Posterior vena cava (tissue), 2 donors: ENCODE measurements at regions not wholly inside any gene's neighbourhood (a gene's known extent, or its start where the extent isn't known, plus 50 kb on each side); places are given as distances from the start of the nearest gene placed in this dataset.
"Not testable (repeated sequence)": the region's sequence is repeated elsewhere in the genome, so short reads cannot be mapped to it uniquely, and the experiment has no call there.

Experiments
- DNase-seq: peaks from one replicate; pipeline ENCODE4 v3.0.0-alpha.2; 2020; ENCODE audit warnings: low spot score
- intact Hi-C, 2 donors: fragments of 100-400 bp; cut with DNase I; formaldehyde crosslinking; loops; one replicate each; pipeline versions ENCODE4 v1.14.1 to v1.14.2; 2022 to 2023
- donor health status: DM: yes; HTN: yes; CAD: no.
- donor health status: DM: yes; HTN: yes; CAD: no.

- DNase-seq = no peak
- intact Hi-C loops = loop anchor here in 1 of 2 donors (5.0 kb wide), 1 partner anchor 1295 kb away; no protein-coding TSS in a partner anchor
Measured at GRCh38 chr7:131152766-131153165, 174.9 kb upstream of the MKLN1 start.

GRCh38 chr7:131154380-131154779 is 173.3 kb upstream of the MKLN1 start:
- intact Hi-C loops = loop anchor here in 1 of 2 donors (5.0 kb wide), 1 partner anchor 1297 kb away; no protein-coding TSS in a partner anchor
- no peak for DNase-seq

GRCh38 chr7:131157530-131158243 is 170.0 kb upstream of the MKLN1 start:
- intact Hi-C loops = no loop called here
- DNase-seq = no peak

GRCh38 chr7:131158244-131158636 is 169.4 kb upstream of the MKLN1 start:
- intact Hi-C loops = not testable (repeated sequence)

GRCh38 chr7:131159961-131160361 is 167.7 kb upstream of the MKLN1 start:
- intact Hi-C loops = no loop called here

More at GRCh38 chr7:131158244-131158636, 169.4 kb upstream of the MKLN1 start:
- DNase-seq = not testable (repeated sequence)

GRCh38 chr7:131161103-131161502 is 166.6 kb upstream of the MKLN1 start:
- no peak for DNase-seq
- intact Hi-C loops = no loop called here

More at GRCh38 chr7:131159961-131160361, 167.7 kb upstream of the MKLN1 start:
- no peak for DNase-seq

- intact Hi-C loops = no loop called here
Measured at GRCh38 chr7:131164025-131164925, 163.4 kb upstream of the MKLN1 start.

GRCh38 chr7:131166066-131166465 is 161.6 kb upstream of the MKLN1 start:
- intact Hi-C loops = no loop called here
- DNase-seq = no peak

More at GRCh38 chr7:131164025-131164925, 163.4 kb upstream of the MKLN1 start:
- no peak for DNase-seq

GRCh38 chr7:131170440-131171271 is 157.0 kb upstream of the MKLN1 start:
- intact Hi-C loops = loop anchor here in 1 of 2 donors (10.0 kb wide), 1 partner anchor 1606 kb away; no protein-coding TSS in a partner anchor
- DNase-seq = no peak

- no peak for DNase-seq
- intact Hi-C loops = loop anchor here in 1 of 2 donors (10.0 kb wide), 1 partner anchor 1609 kb away; no protein-coding TSS in a partner anchor
Measured at GRCh38 chr7:131173145-131173890, 154.4 kb upstream of the MKLN1 start.

- intact Hi-C loops = loop anchor here in 1 of 2 donors (10.0 kb wide), 1 partner anchor 1610 kb away; no protein-coding TSS in a partner anchor
- DNase-seq = no peak
Measured at GRCh38 chr7:131174391-131174790, 153.3 kb upstream of the MKLN1 start.

GRCh38 chr7:131174855-131175254 is 152.8 kb upstream of the MKLN1 start:
- DNase-seq = no peak
- intact Hi-C loops = loop anchor here in 1 of 2 donors (10.0 kb wide), 1 partner anchor 1610 kb away; no protein-coding TSS in a partner anchor

- intact Hi-C loops = no loop called here
- no peak for DNase-seq
Measured at GRCh38 chr7:131182446-131183058, 145.1 kb upstream of the MKLN1 start.

- no peak for DNase-seq
- intact Hi-C loops = no loop called here
Measured at GRCh38 chr7:131183072-131183471, 144.6 kb upstream of the MKLN1 start.

GRCh38 chr7:131183611-131184119 is 144.0 kb upstream of the MKLN1 start:
- intact Hi-C loops = no loop called here
- no peak for DNase-seq

GRCh38 chr7:131186816-131187215 is 140.9 kb upstream of the MKLN1 start:
- no peak for DNase-seq
- intact Hi-C loops = no loop called here
